Natural killer cell (primary cell): ENCODE measurements at regions not wholly inside any gene's neighbourhood (a gene's known extent, or its start where the extent isn't known, plus 50 kb on each side); places are given as distances from the start of the nearest gene placed in this dataset.

Source experiments
- ATAC-seq, 3 donors: fragments of 150-1000 bp in 2 of 3; fragments of 200-7000 bp in 1 of 3; cut with Tn5 transposase; 1 replicate in 1 of 3; 2 replicates in 2 of 3; pipeline ENCODE4 v1.10.0; 2021; ENCODE audit warnings: mild to moderate bottlenecking in 2 of 3, moderate library complexity in 2 of 3
- DNase-seq, 2 donors: peaks; one replicate each; pipeline versions ENCODE4 v3.0.0 to v3.0.0-alpha.2; 2013 to 2021; ENCODE audit warnings: mixed read lengths in 1 of 2
- H3K27ac ChIP-seq: one replicate; pipeline ENCODE4 v1.5.1; 2013; ENCODE audit warnings: mild to moderate bottlenecking, low read length
- H3K27me3 ChIP-seq: one replicate; pipeline ENCODE4 v1.6.1; 2013; ENCODE audit warnings: low read length; ENCODE audit not compliant: control insufficient read depth, insufficient read depth
- H3K36me3 ChIP-seq: one replicate; pipeline ENCODE4 v1.6.1; 2013; ENCODE audit warnings: low read length; ENCODE audit not compliant: control insufficient read depth, insufficient read depth
- H3K4me1 ChIP-seq: one replicate; pipeline ENCODE4 v1.6.1; 2013; ENCODE audit warnings: low read length; ENCODE audit not compliant: control insufficient read depth, insufficient read depth
- H3K4me3 ChIP-seq: one replicate; pipeline ENCODE4 v1.5.1; 2013; ENCODE audit warnings: low read length
- H3K9me3 ChIP-seq: one replicate; pipeline ENCODE4 v1.6.1; 2013; ENCODE audit warnings: low read length; ENCODE audit not compliant: control insufficient read depth, insufficient read depth
- H3K27ac Mint-ChIP-seq, 2 donors: one replicate each; pipeline ENCODE4 v1.8.0; 2022; ENCODE audit warnings: mild to moderate bottlenecking in 2 of 2, mixed read lengths in 2 of 2, moderate library complexity in 1 of 2
- H3K27me3 Mint-ChIP-seq, 2 donors: one replicate each; pipeline ENCODE4 v1.8.0; 2022; ENCODE audit warnings: low read depth in 2 of 2, mixed read lengths in 2 of 2
- H3K36me3 Mint-ChIP-seq: one replicate; pipeline ENCODE4 v1.8.0; 2022; ENCODE audit warnings: mixed read lengths
- H3K4me1 Mint-ChIP-seq, 2 donors: one replicate each; pipeline ENCODE4 v1.8.0; 2022; ENCODE audit warnings: mixed read lengths in 2 of 2
- H3K4me3 Mint-ChIP-seq: one replicate; pipeline ENCODE4 v1.8.0; 2022; ENCODE audit warnings: mild to moderate bottlenecking, moderate library complexity, mixed read lengths
- H3K9me3 Mint-ChIP-seq, 2 donors: one replicate each; pipeline ENCODE4 v1.8.0; 2022; ENCODE audit warnings: mixed read lengths in 2 of 2
- CTCF ChIP-seq: fragments of 200-600 bp; IDR thresholded peaks from one replicate; pipeline ENCODE4 v1.8.0; 2022; ENCODE audit warnings: antibody characterized with exemption
- WGBS: methylation state at CpG from one replicate; pipeline ENCODE4 v1.1.7; 2013; ENCODE audit warnings: missing lambda C conversion rate; ENCODE audit not compliant: insufficient coverage; 5-methylcytosine and 5-hydroxymethylcytosine counted together
- intact Hi-C: fragments of 100-400 bp; cut with micrococcal nuclease; formaldehyde crosslinking; loops from one replicate; pipeline ENCODE4 v1.14.2; 2022

DNA sequence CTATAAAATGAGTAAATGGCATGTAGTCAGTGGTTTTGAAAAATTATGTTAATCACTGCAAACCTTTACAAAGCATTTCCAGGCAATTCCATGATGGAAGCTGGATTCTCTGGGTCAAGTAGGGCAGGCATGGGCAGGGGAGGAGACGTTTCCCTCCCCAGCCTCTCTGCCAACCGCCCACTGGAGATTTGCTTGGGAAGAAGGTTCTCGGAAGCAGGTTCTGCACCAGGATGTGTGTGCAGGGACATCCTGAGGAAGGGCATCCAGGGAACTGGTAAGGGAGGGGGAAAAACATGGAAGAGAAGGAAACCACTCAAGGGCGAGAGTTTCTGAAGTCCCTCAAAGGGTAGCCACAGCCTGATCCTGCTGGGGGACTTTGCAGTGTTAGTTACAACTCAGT lies 469.1 kb downstream of the TSHZ3 start:
- no peak overlapping the region for H3K4me3 Mint-ChIP-seq
- H3K9me3 Mint-ChIP-seq: no peaks in the 10 kb centered on the region
- Histone ChIP-seq H3K9me3 (peaks cover 3% of the 10 kb centered on the region), H3K27ac (no peak overlapping the region), H3K4me3 (no peak overlapping the region), H3K4me1 (peaks cover 6% of the 10 kb centered on the region), H3K36me3 (no peaks in the 10 kb centered on the region), H3K27me3 (no peaks in the 10 kb centered on the region)
- WGBS: 95% methylated on average over 4 of the region's 4 CpGs
- intact Hi-C loops: no loop called here
- H3K4me1 Mint-ChIP-seq: no peaks in the 10 kb centered on the region
- H3K27ac Mint-ChIP-seq: no peak overlapping the region
- no peak for DNase-seq
- no peak for TF ChIP-seq CTCF
- H3K36me3 Mint-ChIP-seq: no peaks in the 10 kb centered on the region
- no peak for ATAC-seq
- peaks cover 0 to 17% of the 10 kb centered on the region in 2 donors for H3K27me3 Mint-ChIP-seq

DNA sequence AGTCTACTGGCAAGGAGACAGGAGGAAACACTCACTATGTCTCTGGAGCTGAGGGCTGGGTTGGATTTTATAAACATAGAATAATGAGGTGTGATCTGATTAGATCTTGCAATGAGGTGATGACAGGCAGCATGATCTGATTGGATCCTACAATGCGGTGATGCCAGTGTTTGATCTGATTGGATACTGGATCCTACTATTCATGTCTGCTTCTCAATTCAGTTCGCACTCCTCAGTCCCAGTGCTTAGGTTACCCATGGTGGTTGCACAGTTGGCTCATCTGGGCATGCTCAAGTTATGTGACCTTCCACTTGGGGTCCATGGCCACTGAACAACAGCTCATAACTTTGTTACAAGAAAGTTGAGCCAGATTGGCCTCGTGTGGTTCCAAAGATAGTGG lies 469.5 kb downstream of the TSHZ3 start:
- no peaks in the 10 kb centered on the region for H3K4me1 Mint-ChIP-seq
- no peaks in the 10 kb centered on the region for H3K36me3 Mint-ChIP-seq
- no peaks in the 10 kb centered on the region for H3K9me3 Mint-ChIP-seq
- 90% methylated on average over 3 of the region's 3 CpGs for WGBS
- no peak overlapping the region for H3K4me3 Mint-ChIP-seq
- Histone ChIP-seq H3K36me3 (no peaks in the 10 kb centered on the region), H3K4me1 (peaks cover 6% of the 10 kb centered on the region), H3K4me3 (no peak overlapping the region), H3K27me3 (no peaks in the 10 kb centered on the region), H3K27ac (no peak overlapping the region), H3K9me3 (peaks cover 3% of the 10 kb centered on the region)
- no peak for TF ChIP-seq CTCF
- ATAC-seq: no peak
- intact Hi-C loops: no loop called here
- peaks cover 0 to 17% of the 10 kb centered on the region in 2 donors for H3K27me3 Mint-ChIP-seq
- no peak for DNase-seq
- no peak overlapping the region for H3K27ac Mint-ChIP-seq

DNA sequence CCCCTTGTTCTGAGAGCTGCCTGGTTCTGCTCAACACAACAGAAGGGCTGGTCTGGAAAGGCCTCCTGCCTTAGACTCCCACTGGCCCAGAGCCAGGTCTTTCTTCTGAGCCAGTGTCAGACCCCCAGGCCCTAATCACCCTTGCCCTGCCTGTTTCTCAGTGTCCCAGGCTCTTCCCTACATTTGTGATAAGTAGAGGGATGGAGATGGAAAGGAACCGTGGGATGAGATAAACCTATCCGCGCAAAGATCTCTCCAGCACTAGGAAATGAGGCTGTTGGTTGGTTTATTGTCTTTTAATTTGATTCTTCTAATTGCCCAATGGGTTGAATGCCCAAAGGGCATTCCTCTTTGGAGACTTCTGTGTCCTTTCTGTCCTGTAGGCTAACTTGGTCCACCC lies 470.0 kb downstream of the TSHZ3 start:
- Mint-ChIP-seq H3K36me3 (no peaks in the 10 kb centered on the region), H3K4me1 (no peaks in the 10 kb centered on the region), H3K9me3 (no peaks in the 10 kb centered on the region), H3K27me3 (peaks cover 0 to 17% of the 10 kb centered on the region in 2 donors), H3K27ac (no peak overlapping the region), H3K4me3 (no peak overlapping the region)
- no peak for TF ChIP-seq CTCF
- H3K36me3 ChIP-seq: no peaks in the 10 kb centered on the region
- peaks cover 6% of the 10 kb centered on the region for H3K4me1 ChIP-seq
- ATAC-seq (no peak), DNase-seq (no peak)
- intact Hi-C loops: no loop called here
- H3K4me3 ChIP-seq: no peak overlapping the region
- H3K27ac ChIP-seq: no peak overlapping the region
- H3K27me3 ChIP-seq: no peaks in the 10 kb centered on the region
- H3K9me3 ChIP-seq: peaks cover 2% of the 10 kb centered on the region
- 100% methylated on average over 3 of the region's 3 CpGs for WGBS

DNA sequence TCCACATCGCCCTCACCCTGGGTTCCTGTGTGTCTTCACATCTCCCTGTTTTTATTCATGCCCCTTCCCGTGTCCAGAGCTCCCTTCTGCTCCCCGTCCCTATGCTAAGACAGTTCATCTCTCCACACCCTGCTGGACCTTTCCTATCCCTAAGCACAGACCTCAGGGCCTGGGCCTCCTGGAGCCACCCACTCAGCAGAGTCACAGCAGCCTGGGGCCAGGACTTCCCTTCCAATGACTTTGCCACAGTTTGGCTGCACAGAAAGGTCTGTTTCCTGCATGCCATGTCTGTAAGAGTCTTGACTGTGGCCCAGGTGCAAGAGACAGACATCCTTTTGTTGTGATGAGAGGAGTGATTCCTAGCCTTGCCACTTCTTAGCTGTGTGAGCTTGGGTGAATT lies 470.7 kb downstream of the TSHZ3 start:
- H3K4me3 ChIP-seq: no peak overlapping the region
- no peak for DNase-seq
- no peaks in the 10 kb centered on the region for H3K36me3 ChIP-seq
- 83% methylated on average over 2 of the region's 3 CpGs for WGBS
- Mint-ChIP-seq H3K4me3 (no peak overlapping the region), H3K27me3 (peaks cover 0 to 17% of the 10 kb centered on the region in 2 donors), H3K9me3 (no peaks in the 10 kb centered on the region), H3K27ac (no peak overlapping the region), H3K4me1 (no peaks in the 10 kb centered on the region), H3K36me3 (no peaks in the 10 kb centered on the region)
- no peak for ATAC-seq
- H3K27ac ChIP-seq: no peak overlapping the region
- TF ChIP-seq CTCF: no peak
- H3K27me3 ChIP-seq: no peaks in the 10 kb centered on the region
- intact Hi-C loops: no loop called here
- H3K9me3 ChIP-seq: no peaks in the 10 kb centered on the region
- peaks cover 6% of the 10 kb centered on the region for H3K4me1 ChIP-seq
